Epithelial cell of proximal tubule (primary cell): ENCODE measurements at regions not wholly inside any gene's neighbourhood (a gene's known extent, or its start where the extent isn't known, plus 50 kb on each side); places are given as distances from the start of the nearest gene placed in this dataset.

Source experiments
- DNase-seq: peaks from one replicate; pipeline ENCODE4 v3.0.0-alpha.2; 2011; ENCODE audit warnings: low read depth
- H3K4me3 ChIP-seq: 2 replicates; pipeline ENCODE4 v1.5.1; 2011; ENCODE audit warnings: low read depth, mild to moderate bottlenecking, low read length
- CTCF ChIP-seq: conservative IDR thresholded peaks from 2 replicates; pipeline ENCODE4 v1.5.1; 2012; ENCODE audit warnings: low read depth, mild to moderate bottlenecking, low read length

DNA sequence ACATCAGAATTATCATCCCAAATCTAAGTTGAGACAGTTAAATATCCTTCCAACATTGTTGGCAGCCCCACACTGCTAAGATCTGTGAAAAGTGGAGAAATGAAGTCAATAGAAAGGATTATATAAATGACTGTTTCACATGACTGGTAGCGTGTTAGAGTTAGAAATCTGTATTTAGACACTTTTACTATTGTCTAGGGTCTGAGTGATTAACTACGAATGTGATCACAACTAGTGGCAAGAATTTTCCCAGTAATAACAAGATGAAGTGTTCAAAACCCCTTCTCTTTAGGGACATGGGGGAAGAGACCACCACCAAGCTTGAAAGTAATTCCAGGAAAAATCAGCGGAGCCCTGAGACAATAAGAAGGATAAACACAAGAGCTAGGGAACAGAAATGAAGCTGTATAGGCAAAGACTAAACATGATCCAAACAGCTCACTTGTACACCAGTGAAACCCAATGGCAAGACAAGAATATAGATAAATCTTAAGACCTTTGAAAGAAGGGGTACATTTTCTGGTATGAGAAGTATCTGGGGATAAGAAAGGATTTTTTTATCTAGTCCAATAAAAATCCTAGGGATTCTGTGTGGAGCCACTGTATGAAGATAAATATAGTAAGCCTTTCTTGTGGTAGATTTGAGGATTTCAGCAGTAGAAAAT, 646.6 kb upstream of the USP24 start:
- no peak for TF ChIP-seq CTCF
- H3K4me3 ChIP-seq: no peak overlapping the region
- no peak for DNase-seq

GRCh38 chr1:55860798-55861519, 645.8 kb upstream of the USP24 start:
- TF ChIP-seq CTCF: no peak

GRCh38 chr1:55860326-55860725, 645.2 kb upstream of the USP24 start:
- no peak for DNase-seq
- H3K4me3 ChIP-seq: no peak overlapping the region
- TF ChIP-seq CTCF: no peak

More at GRCh38 chr1:55860798-55861519, 645.8 kb upstream of the USP24 start:
- no peak overlapping the region for H3K4me3 ChIP-seq
- DNase-seq: no peak

- no peak for TF ChIP-seq CTCF
- DNase-seq: no peak
Observed at GRCh38 chr1:55854911-55855310, 639.7 kb upstream of the USP24 start.

DNA sequence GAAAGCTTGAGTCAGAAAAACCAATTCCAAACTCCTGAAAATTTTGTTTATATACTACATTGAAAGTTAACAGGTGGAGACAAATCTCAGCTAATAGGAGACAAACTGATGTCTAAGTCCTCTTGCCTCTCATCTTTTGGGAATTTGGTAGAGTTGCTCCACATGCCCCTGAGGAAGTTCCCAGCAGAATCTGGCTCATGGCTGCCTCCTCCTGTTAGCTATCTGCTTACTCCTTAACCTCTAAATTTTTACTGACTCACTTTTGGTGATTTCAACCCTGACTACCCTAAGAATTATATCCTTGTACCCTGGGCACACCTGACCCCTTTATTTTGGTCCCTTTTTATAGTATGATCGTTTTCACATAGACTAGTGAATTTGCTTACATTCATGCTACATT, 633.7 kb upstream of the USP24 start:
- DNase-seq: no peak
- H3K4me3 ChIP-seq: no peak overlapping the region
- peak; percentile 62 for TF ChIP-seq CTCF

More at GRCh38 chr1:55854911-55855310, 639.7 kb upstream of the USP24 start:
- no peak overlapping the region for H3K4me3 ChIP-seq

- TF ChIP-seq CTCF: no peak
- no peak for DNase-seq
Observed at GRCh38 chr1:55846051-55846450, 630.9 kb upstream of the USP24 start.

More at GRCh38 chr1:55846051-55846450, 630.9 kb upstream of the USP24 start:
- H3K4me3 ChIP-seq: no peak overlapping the region
